ENCODE measurements at regions not wholly inside any gene's neighbourhood (a gene's known extent, or its start where the extent isn't known, plus 50 kb on each side); places are given as distances from the start of the nearest gene placed in this dataset.

GRCh38 chr6:40197371-40197770, 263.1 kb upstream of the MOCS1 start:
- TF ChIP-seq EZH2 (IDR thresholded peaks at IDR 0.05; ENCODE audit: borderline replicate concordance, low read length) (no peak), CTCF (IDR thresholded peaks at IDR 0.05; ENCODE audit: low read length) (no peak)

All from OCI-LY1 (cell line).